IMR-90 (cell line): ENCODE measurements at regions not wholly inside any gene's neighbourhood (a gene's known extent, or its start where the extent isn't known, plus 50 kb on each side); places are given as distances from the start of the nearest gene placed in this dataset.

Source experiments
- ATAC-seq: fragments of 200-7000 bp; cut with Tn5 transposase; 2 replicates; pipeline ENCODE4 v1.9.1; 2020; ENCODE audit warnings: low read depth, mild to moderate bottlenecking, moderate library complexity
- BruUV-seq: library from RNA; stranded (reverse); fragments of 400-500 nt; replicated peaks from 2 replicates; lab custom pipeline; 2021; lab: Mats Ljungman, UMichigan
- CTCF ChIA-PET: fragments of 300-600 bp; formaldehyde crosslinking; extraction: SDS; loops from one replicate; lab custom pipeline; 2021; ENCODE audit warnings: antibody characterized with exemption; lab: Yijun Ruan, JAX
- POLR2A ChIA-PET: fragments of 300-600 bp; sonication (Branson Sonifier 250); formaldehyde crosslinking; loops from one replicate; lab custom pipeline; 2022; ENCODE audit warnings: antibody characterized with exemption; ENCODE audit not compliant: unreplicated experiment; lab: Charles Lee
- DNase-seq: peaks from one replicate; pipeline ENCODE4 v3.0.0; 2013
- H2AFZ ChIP-seq: replicated peaks from 2 replicates; pipeline ENCODE3; 2013; ENCODE audit warnings: low read length, mild to moderate bottlenecking; ENCODE audit not compliant: poor library complexity
- H2AK5ac ChIP-seq: 2 replicates; pipeline ENCODE4 v1.6.1; 2013; ENCODE audit warnings: low read depth, low read length, inconsistent platforms
- H2AK9ac ChIP-seq: replicated peaks from 2 replicates; pipeline ENCODE3; 2013; ENCODE audit warnings: mild to moderate bottlenecking, low read depth, low read length, moderate library complexity; ENCODE audit not compliant: poor library complexity
- H2BK120ac ChIP-seq: 2 replicates; pipeline ENCODE4 v1.6.1; 2013; ENCODE audit warnings: low read depth, low read length, inconsistent platforms
- H2BK15ac ChIP-seq: 3 replicates; pipeline ENCODE4 v1.6.1; 2013; ENCODE audit warnings: low read depth, low read length, inconsistent platforms
- H2BK20ac ChIP-seq: 2 replicates; pipeline ENCODE4 v1.6.1; 2013; ENCODE audit warnings: low read depth, mild to moderate bottlenecking, inconsistent platforms, low read length, moderate library complexity
- H2BK5ac ChIP-seq: 2 replicates; pipeline ENCODE4 v1.6.1; 2013; ENCODE audit warnings: mild to moderate bottlenecking, low read depth, low read length, inconsistent platforms; ENCODE audit not compliant: poor library complexity, severe bottlenecking
- H3K14ac ChIP-seq: replicated peaks from 2 replicates; pipeline ENCODE4 v1.6.1; 2013; ENCODE audit warnings: low read depth, low read length, inconsistent platforms
- H3K18ac ChIP-seq: 2 replicates; pipeline ENCODE4 v1.6.1; 2013; ENCODE audit warnings: low read depth, low read length, control low read depth
- H3K23ac ChIP-seq: 2 replicates; pipeline ENCODE4 v1.6.1; 2013; ENCODE audit warnings: low read depth, low read length, inconsistent platforms
- H3K27ac ChIP-seq: 2 replicates; pipeline ENCODE4 v1.5.1; 2013; ENCODE audit warnings: mild to moderate bottlenecking, control low read depth, low read length; ENCODE audit not compliant: insufficient read depth
- H3K27me3 ChIP-seq: 2 replicates; pipeline ENCODE4 v1.6.1; 2013; ENCODE audit warnings: low read length; ENCODE audit not compliant: control insufficient read depth, insufficient read depth
- H3K36me3 ChIP-seq: 2 replicates; pipeline ENCODE4 v1.6.1; 2013; ENCODE audit warnings: low read length, mixed read lengths; ENCODE audit not compliant: control insufficient read depth, insufficient read depth
- H3K4ac ChIP-seq: 2 replicates; pipeline ENCODE4 v1.6.1; 2013; ENCODE audit warnings: low read depth, low read length, inconsistent platforms
- H3K4me1 ChIP-seq: 2 replicates; pipeline ENCODE4 v1.6.1; 2013; ENCODE audit warnings: low read length, mixed read lengths; ENCODE audit not compliant: control insufficient read depth, insufficient read depth
- H3K4me2 ChIP-seq: 2 replicates; pipeline ENCODE4 v1.6.1; 2013; ENCODE audit warnings: low read depth, mild to moderate bottlenecking, control low read depth, low read length, moderate library complexity
- H3K4me3 ChIP-seq: 2 replicates; pipeline ENCODE4 v1.5.1; 2013; ENCODE audit warnings: low read depth, mild to moderate bottlenecking, control low read depth, low read length, moderate library complexity; ENCODE audit not compliant: insufficient read depth
- H3K56ac ChIP-seq: 2 replicates; pipeline ENCODE4 v1.6.1; 2013; ENCODE audit warnings: low read length, inconsistent platforms; ENCODE audit not compliant: insufficient read depth; ENCODE audit errors: extremely low read depth
- H3K79me1 ChIP-seq, 2 experiments: 2 replicates each; pipeline ENCODE4 v1.6.1; 2013; ENCODE audit warnings: low read length in 2 of 2, inconsistent platforms in 1 of 2, low read depth in 1 of 2
- H3K9ac ChIP-seq: 2 replicates; pipeline ENCODE4 v1.6.1; 2013; ENCODE audit warnings: low read depth, low read length, control low read depth
- H3K9me1 ChIP-seq: 2 replicates; pipeline ENCODE4 v1.6.1; 2013; ENCODE audit warnings: low read length, inconsistent platforms; ENCODE audit not compliant: insufficient read depth
- H3K9me3 ChIP-seq: 2 replicates; pipeline ENCODE4 v1.6.1; 2013; ENCODE audit warnings: low read length; ENCODE audit not compliant: control insufficient read depth, insufficient read depth
- H4K20me1 ChIP-seq: 2 replicates; pipeline ENCODE4 v1.6.1; 2013; ENCODE audit warnings: low read length, inconsistent platforms; ENCODE audit not compliant: insufficient read depth
- H4K5ac ChIP-seq: 2 replicates; pipeline ENCODE4 v1.6.1; 2013; ENCODE audit warnings: mild to moderate bottlenecking, low read depth, low read length, control low read depth
- H4K8ac ChIP-seq, 2 experiments: 2 replicates each; pipeline ENCODE4 v1.6.1; 2013; ENCODE audit warnings: low read depth in 2 of 2, low read length in 2 of 2, control low read depth in 1 of 2, inconsistent platforms in 1 of 2
- H4K91ac ChIP-seq: 2 replicates; pipeline ENCODE4 v1.6.1; 2013; ENCODE audit warnings: low read depth, low read length, inconsistent platforms; ENCODE audit not compliant: insufficient read depth
- BHLHE40 ChIP-seq: fragments of 150-350 bp; IDR thresholded peaks from 2 replicates; pipeline ENCODE4 v1.6.1; 2016; ENCODE audit warnings: mild to moderate bottlenecking, low read depth, low read length
- CEBPB ChIP-seq: IDR thresholded peaks from 2 replicates; pipeline ENCODE4 v1.6.1; 2012; ENCODE audit warnings: low read depth, low read length, improper control_type of control experiment
- CHD1 ChIP-seq: IDR thresholded peaks from 2 replicates; pipeline ENCODE4 v1.6.1; 2012; ENCODE audit warnings: low read depth, low read length, improper control_type of control experiment
- CTCF ChIP-seq: conservative IDR thresholded peaks from 2 replicates; pipeline ENCODE4 v1.5.1; 2012; ENCODE audit warnings: mild to moderate bottlenecking, low read depth, low read length, improper control_type of control experiment
- ELK1 ChIP-seq: fragments of 150-350 bp; IDR thresholded peaks from 2 replicates; pipeline ENCODE4 v1.6.1; 2016; ENCODE audit warnings: low read depth, mild to moderate bottlenecking, low read length, moderate library complexity, borderline replicate concordance
- FOS ChIP-seq: fragments of 150-350 bp; IDR thresholded peaks from 2 replicates; pipeline ENCODE4 v1.6.1; 2016; ENCODE audit warnings: low read depth, low read length
- MAFK ChIP-seq: IDR thresholded peaks from 2 replicates; pipeline ENCODE4 v1.6.1; 2012; ENCODE audit warnings: low read depth, low read length, improper control_type of control experiment
- MAZ ChIP-seq: IDR thresholded peaks from 2 replicates; pipeline ENCODE4 v1.6.1; 2012; ENCODE audit warnings: low read depth, mild to moderate bottlenecking, low read length, improper control_type of control experiment, moderate library complexity, borderline replicate concordance
- MXI1 ChIP-seq: IDR thresholded peaks from 2 replicates; pipeline ENCODE4 v1.6.1; 2012; ENCODE audit warnings: low read depth, mild to moderate bottlenecking, low read length, moderate library complexity, borderline replicate concordance
- NFE2L2 ChIP-seq: fragments of 150-350 bp; IDR thresholded peaks from 2 replicates; pipeline ENCODE4 v1.6.1; 2016; ENCODE audit warnings: low read depth, mild to moderate bottlenecking, low read length
- POLR2A ChIP-seq: IDR thresholded peaks from 2 replicates; pipeline ENCODE4 v1.6.1; 2012; ENCODE audit warnings: mild to moderate bottlenecking, low read depth, low read length
- RAD21 ChIP-seq: IDR thresholded peaks from 2 replicates; pipeline ENCODE4 v1.6.1; 2012; ENCODE audit warnings: low read length, improper control_type of control experiment
- RCOR1 ChIP-seq: IDR thresholded peaks from 2 replicates; pipeline ENCODE4 v1.6.1; 2012; ENCODE audit warnings: mild to moderate bottlenecking, low read length, improper control_type of control experiment; ENCODE audit not compliant: insufficient replicate concordance
- RFX5 ChIP-seq: IDR thresholded peaks from 2 replicates; pipeline ENCODE4 v1.8.0; 2012; ENCODE audit warnings: low read depth, mild to moderate bottlenecking, low read length, moderate library complexity
- SMC3 ChIP-seq: fragments of 150-350 bp; IDR thresholded peaks from 2 replicates; pipeline ENCODE4 v1.6.1; 2016; ENCODE audit warnings: low read depth, mild to moderate bottlenecking, antibody characterized with exemption, low read length, moderate library complexity
- USF2 ChIP-seq: fragments of 150-350 bp; IDR thresholded peaks from 2 replicates; pipeline ENCODE4 v1.6.1; 2017; ENCODE audit warnings: mild to moderate bottlenecking, antibody characterized with exemption, low read length, low read depth
- WGBS, 2 experiments: methylation state at CpG; one replicate each; pipeline versions ENCODE4 v1.1.5 to v1.1.7; 2013; ENCODE audit warnings: missing lambda C conversion rate in 2 of 2; ENCODE audit not compliant: insufficient read length in 1 of 2; ENCODE audit errors: extremely low coverage in 2 of 2; 5-methylcytosine and 5-hydroxymethylcytosine counted together
- dilution Hi-C: fragments of 300-500 bp; cut with HindIII; formaldehyde crosslinking; loops from one replicate; pipeline ENCODE4 v1.14.3; 2018; ENCODE audit warnings: low sequenced_read_pairs; ENCODE audit not compliant: unreplicated experiment
- in situ Hi-C: fragments of 300-500 bp; cut with MboI; formaldehyde crosslinking; loops from 3 replicates; pipeline ENCODE4 v1.14.3; 2019; ENCODE audit warnings: low sequenced_read_pairs, inconsistent platforms, mixed read lengths
- intact Hi-C: fragments of 100-400 bp; cut with micrococcal nuclease; formaldehyde crosslinking; loops from 2 replicates; pipeline ENCODE4 v1.10.0; 2022

- 41% methylated on average over 5 of the region's 7 CpGs; no CpG with 5 or more reads in 1 of the 2 experiments for WGBS, 2 experiments
- Histone ChIP-seq H3K18ac (no peak overlapping the region), H2AK5ac (no peak overlapping the region), H2BK20ac (no peak overlapping the region), H3K9ac (no peak overlapping the region), H3K27ac (no peak overlapping the region), H3K4me2 (no peak overlapping the region), H4K5ac (no peak overlapping the region), H3K79me1 (no peaks in the 10 kb centered on the region), H4K8ac (no peak overlapping the region), H2BK120ac (no peak overlapping the region), H3K4me3 (no peak overlapping the region), H2BK5ac (no peak overlapping the region), H2AK9ac (no peak overlapping the region), H3K9me1 (no peaks in the 10 kb centered on the region), H3K4ac (no peak overlapping the region), H4K91ac (no peak overlapping the region), H3K56ac (no peak overlapping the region), H3K27me3 (no peaks in the 10 kb centered on the region), H4K20me1 (no peaks in the 10 kb centered on the region), H3K23ac (no peak overlapping the region), H2AFZ (no peak overlapping the region), H3K14ac (no peak overlapping the region), H2BK15ac (no peak overlapping the region), H3K4me1 (no peaks in the 10 kb centered on the region), H3K9me3 (peaks cover 5% of the 10 kb centered on the region; the same call in 1 of the 2 replicates), H3K36me3 (no peaks in the 10 kb centered on the region)
- TF ChIP-seq POLR2A (no peak), RAD21 (no peak), RCOR1 (no peak), MXI1 (no peak), SMC3 (no peak), MAZ (no peak), BHLHE40 (no peak), MAFK (no peak), FOS (no peak), NFE2L2 (no peak), USF2 (no peak), RFX5 (no peak), CTCF (no peak), CEBPB (no peak), CHD1 (no peak), ELK1 (no peak)
- no TSS peak for BruUV-seq
- dilution Hi-C loops, result no loop called here
- DNase-seq (no peak), ATAC-seq (no peak)
- in situ Hi-C loops, result no loop called here
- POLR2A ChIA-PET, result no interaction called here
- intact Hi-C loops, result no loop called here
- CTCF ChIA-PET, result no interaction called here
Measured at GRCh38 chr11:38089726-38090125, 1491.7 kb upstream of the RAG2 start.
